Brain microvascular endothelial cell (primary cell): ENCODE measurements at regions not wholly inside any gene's neighbourhood (a gene's known extent, or its start where the extent isn't known, plus 50 kb on each side); places are given as distances from the start of the nearest gene placed in this dataset.
A peak's percentile ranks its signal among the peaks of the same experiment; 100 is the strongest.

Experiments
- DNase-seq: peaks from one replicate; pipeline ENCODE4 v3.0.0-alpha.2; 2020
- H3K27ac ChIP-seq: fragments of 250-450 bp; sonication (Bioruptor Pico); 2 replicates; pipeline ENCODE4 v1.5.1; 2020; ENCODE audit warnings: mild to moderate bottlenecking, moderate library complexity
- H3K27me3 ChIP-seq: fragments of 250-450 bp; sonication (Bioruptor Pico); replicated peaks from 2 replicates; pipeline ENCODE4 v1.5.1; 2020; ENCODE audit warnings: mild to moderate bottlenecking
- H3K36me3 ChIP-seq: fragments of 250-450 bp; sonication (Bioruptor Pico); replicated peaks from 2 replicates; pipeline ENCODE4 v1.5.1; 2020; ENCODE audit warnings: mild to moderate bottlenecking
- H3K4me3 ChIP-seq: 2 replicates; pipeline ENCODE4 v1.5.1; 2011; ENCODE audit warnings: low read depth, mild to moderate bottlenecking, control low read depth, low read length, moderate library complexity
- in situ Hi-C: cut with HindIII; loops from 2 replicates; pipeline ENCODE4 v1.10.0; 2017; ENCODE audit warnings: low sequenced_read_pairs, low pct_ligation_motif_present
- TF ChIP-seq, protein P1 (sequence below): IDR thresholded peaks from 2 replicates; pipeline ENCODE4 v1.5.1; 2011; ENCODE audit warnings: low read depth, mild to moderate bottlenecking, moderate library complexity, low read length, control low read depth, inconsistent platforms; ENCODE audit errors: missing control alignments

DNA sequence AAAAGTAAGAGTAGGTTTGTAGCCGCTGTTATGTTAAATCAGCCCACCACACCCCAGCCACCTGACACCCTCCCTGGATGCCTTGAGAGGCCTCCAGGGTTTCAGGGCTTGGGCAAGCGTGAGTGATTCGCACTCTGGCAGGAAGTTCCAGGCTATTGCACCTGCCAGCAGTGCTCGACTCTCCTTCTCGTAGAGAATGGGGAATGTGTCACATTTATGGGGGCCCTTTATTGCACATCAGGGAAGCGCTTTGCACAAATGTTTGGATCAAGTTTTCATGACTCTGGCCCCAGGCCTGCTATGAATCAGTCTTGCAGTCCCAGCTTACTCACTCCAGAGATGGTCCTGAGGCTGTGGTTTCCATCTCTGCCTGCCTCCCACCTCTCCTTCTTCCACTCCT is 66.1 kb upstream of the ADRA1B start:
- Histone ChIP-seq H3K36me3 (no peaks in the 10 kb centered on the region), H3K4me3 (no peak overlapping the region), H3K27me3 (no peaks in the 10 kb centered on the region), H3K27ac (peak overlapping the region; percentile 5)
- in situ Hi-C loops, result no loop called here
- TF ChIP-seq, protein P1, sequence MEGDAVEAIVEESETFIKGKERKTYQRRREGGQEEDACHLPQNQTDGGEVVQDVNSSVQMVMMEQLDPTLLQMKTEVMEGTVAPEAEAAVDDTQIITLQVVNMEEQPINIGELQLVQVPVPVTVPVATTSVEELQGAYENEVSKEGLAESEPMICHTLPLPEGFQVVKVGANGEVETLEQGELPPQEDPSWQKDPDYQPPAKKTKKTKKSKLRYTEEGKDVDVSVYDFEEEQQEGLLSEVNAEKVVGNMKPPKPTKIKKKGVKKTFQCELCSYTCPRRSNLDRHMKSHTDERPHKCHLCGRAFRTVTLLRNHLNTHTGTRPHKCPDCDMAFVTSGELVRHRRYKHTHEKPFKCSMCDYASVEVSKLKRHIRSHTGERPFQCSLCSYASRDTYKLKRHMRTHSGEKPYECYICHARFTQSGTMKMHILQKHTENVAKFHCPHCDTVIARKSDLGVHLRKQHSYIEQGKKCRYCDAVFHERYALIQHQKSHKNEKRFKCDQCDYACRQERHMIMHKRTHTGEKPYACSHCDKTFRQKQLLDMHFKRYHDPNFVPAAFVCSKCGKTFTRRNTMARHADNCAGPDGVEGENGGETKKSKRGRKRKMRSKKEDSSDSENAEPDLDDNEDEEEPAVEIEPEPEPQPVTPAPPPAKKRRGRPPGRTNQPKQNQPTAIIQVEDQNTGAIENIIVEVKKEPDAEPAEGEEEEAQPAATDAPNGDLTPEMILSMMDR, result no peak
- DNase-seq, result peak; percentile 49

DNA sequence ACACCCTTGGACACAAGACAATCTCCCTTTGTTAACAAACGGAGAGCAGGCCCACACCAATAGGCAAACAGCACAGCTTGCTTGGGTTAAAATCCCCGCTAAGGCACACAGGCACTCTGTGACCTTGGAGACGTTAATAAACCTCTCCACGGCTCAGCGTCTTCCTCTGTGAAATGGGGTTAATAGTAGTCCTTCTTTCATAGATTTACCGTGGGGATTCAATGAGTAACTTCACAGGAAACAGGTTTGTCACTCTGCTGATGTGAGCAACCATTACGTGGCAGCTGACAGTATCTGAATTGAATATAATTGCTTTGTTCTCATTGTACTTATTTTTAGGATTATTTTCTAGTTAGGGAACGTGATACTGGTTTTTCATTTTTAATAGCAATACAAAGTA is 65.2 kb upstream of the ADRA1B start:
- Histone ChIP-seq H3K4me3 (no peak overlapping the region), H3K27ac (no peak overlapping the region), H3K36me3 (no peaks in the 10 kb centered on the region), H3K27me3 (no peaks in the 10 kb centered on the region)
- in situ Hi-C loops, result no loop called here
- no peak for DNase-seq
- TF ChIP-seq, protein P1, result no peak

DNA sequence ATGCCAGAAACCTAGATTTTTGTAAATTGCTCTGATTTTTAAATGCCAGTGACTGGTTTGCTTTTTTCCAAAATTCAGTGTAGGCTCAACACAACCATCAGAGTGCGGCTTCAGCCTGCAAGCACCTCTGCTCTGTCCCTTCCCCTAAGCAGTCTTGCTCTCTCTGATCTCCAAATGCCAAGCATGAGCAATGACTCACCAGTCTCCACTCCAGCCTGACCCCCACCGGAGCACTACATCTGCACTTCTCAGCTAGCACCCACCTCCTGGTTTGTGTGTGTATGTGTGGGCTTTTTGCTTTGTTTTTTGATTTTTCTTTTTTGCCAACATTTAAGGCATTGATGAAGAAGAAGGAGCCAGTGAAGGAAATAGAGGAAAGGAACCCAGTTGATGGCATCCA is 61.4 kb upstream of the ADRA1B start:
- no peaks in the 10 kb centered on the region for H3K27me3 ChIP-seq
- no peaks in the 10 kb centered on the region for H3K36me3 ChIP-seq
- in situ Hi-C loops, result no loop called here
- peak; percentile 52 for DNase-seq
- no peak overlapping the region for H3K4me3 ChIP-seq
- H3K27ac ChIP-seq, result no peak overlapping the region
- TF ChIP-seq, protein P1, result no peak

DNA sequence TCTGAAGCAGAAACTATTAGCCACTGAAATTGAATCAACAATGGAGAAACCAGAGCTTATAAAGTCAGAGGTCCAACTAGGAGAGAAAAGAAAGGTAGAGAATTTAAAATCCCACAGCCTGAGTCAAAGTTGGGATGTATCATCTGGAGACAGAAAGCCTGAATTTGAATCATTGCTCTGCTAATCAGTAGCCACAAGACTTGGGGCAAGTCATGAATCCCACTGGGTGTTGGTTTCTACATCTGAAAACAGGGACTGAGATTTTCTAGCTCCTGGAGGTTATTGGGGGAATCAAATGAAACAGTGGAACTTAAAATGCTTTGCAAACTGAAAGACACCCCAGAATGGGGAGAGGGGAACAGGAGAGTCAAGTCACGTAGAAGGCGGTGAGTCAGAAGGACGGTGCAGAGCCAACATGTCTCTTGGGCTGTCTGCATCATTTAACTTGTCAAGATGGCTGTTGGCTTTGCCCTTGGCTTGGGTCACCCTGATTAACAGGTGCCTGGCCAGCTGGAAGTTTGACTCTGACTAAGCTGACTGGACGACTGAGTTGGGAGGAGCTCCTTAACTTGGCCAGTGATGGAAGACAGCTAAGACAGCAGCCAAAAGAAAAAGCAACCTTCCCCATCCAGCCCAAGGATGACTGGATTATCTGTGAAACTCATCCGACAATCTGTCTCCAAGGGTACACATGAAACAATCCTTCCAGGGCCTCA is 60.6 kb upstream of the ADRA1B start:
- Histone ChIP-seq H3K27ac (no peak overlapping the region), H3K4me3 (no peak overlapping the region), H3K36me3 (no peaks in the 10 kb centered on the region), H3K27me3 (no peaks in the 10 kb centered on the region)
- no peak for DNase-seq
- in situ Hi-C loops, result no loop called here
- TF ChIP-seq, protein P1, result no peak

DNA sequence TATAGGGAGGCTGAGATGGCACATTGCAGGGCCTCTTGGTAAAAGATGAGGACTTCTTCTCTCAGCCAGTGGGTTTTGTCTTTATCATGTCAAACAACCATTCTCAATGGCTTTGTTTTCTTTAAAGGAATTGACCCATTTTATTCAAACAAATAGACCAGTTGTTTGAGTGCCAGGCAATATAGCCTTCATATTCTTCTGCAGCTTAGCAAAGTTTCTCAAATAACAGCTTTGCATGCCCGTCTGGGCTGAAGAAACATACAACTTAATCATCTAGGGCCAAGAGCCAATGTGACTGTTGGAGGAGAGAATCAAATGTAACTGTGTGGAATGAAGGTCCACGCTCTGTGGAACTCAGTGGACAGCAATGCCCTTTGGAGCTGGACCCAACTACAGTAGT is 57.4 kb upstream of the ADRA1B start:
- TF ChIP-seq, protein P1, result no peak

DNA sequence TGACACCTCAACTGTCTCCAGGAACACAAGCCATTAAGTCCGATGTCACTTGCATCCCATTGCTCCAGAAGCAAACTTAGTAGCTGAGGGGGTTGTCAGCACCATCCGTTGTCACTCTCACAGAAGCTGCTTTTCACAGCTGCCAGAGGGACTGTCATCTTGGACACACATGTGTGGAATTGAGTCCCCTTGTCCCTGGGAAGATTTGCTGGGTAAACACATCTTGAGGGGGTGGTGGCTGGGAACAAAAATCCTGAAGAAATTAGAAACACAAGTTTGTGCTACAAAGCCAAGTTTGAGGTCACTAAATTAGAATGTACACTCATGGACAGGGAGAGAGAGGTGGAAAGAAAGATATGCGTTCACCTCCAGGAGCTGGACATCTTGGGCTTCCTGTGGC is 55.2 kb upstream of the ADRA1B start:
- no peak for DNase-seq
- no peaks in the 10 kb centered on the region for H3K36me3 ChIP-seq
- no peak overlapping the region for H3K4me3 ChIP-seq
- TF ChIP-seq, protein P1, result no peak
- no peak overlapping the region for H3K27ac ChIP-seq
- in situ Hi-C loops, result no loop called here
- no peaks in the 10 kb centered on the region for H3K27me3 ChIP-seq

More for the DNA sequence above, 57.4 kb upstream of the ADRA1B start:
- H3K36me3 ChIP-seq, result no peaks in the 10 kb centered on the region
- H3K4me3 ChIP-seq, result no peak overlapping the region
- in situ Hi-C loops, result no loop called here
- no peak overlapping the region for H3K27ac ChIP-seq
- DNase-seq, result no peak
- H3K27me3 ChIP-seq, result no peaks in the 10 kb centered on the region
